ENCODE measurements at regions not wholly inside any gene's neighbourhood (a gene's known extent, or its start where the extent isn't known, plus 50 kb on each side); places are given as distances from the start of the nearest gene placed in this dataset.

DNA sequence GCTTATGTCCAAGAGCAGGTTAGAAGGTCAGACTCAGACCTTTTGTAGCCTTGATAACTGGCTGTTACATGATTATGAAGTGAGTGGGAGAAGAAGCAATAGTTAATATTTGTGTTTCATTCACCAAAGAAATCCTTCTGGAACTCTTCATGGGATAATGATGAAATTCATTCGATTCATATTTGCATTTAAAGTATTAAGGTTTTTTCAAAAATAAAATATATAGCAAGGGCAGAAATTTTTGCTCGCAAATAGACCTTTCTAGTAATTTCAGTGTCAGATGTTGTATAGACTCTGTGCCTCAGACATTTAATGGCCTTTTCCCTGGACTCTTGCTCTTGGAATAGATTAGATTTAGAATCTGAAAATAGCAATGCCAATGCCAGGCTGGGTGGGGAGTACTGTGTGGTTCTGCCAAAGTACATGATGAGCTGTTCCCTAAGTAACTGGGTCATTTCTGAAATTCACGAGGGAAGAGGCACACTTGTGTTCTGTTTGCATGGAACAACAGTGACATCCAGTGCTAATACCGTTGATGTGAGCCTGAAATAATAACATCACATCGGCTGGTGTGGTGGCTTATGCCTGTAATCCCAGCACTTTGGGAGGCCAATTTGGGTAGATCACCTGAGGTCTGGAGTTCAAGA is 119.2 kb downstream of the MBL2 start:
- Mint-ChIP-seq H3K4me1 (ENCODE audit: low read depth) (no peaks in the 10 kb centered on the region), H3K4me3 (no peak overlapping the region), H3K9me3 (no peaks in the 10 kb centered on the region), H3K27me3 (no peaks in the 10 kb centered on the region), H3K27ac (no peak overlapping the region), H3K36me3 (ENCODE audit: low read depth) (no peaks in the 10 kb centered on the region)
- H3K27me3 ChIP-seq (ENCODE audit: control insufficient read depth in 1 of 2, insufficient read depth in 2 of 2, low read length in 2 of 2) = no peaks in the 10 kb centered on the region
- ChIA-PET CTCF (no interaction called here), POLR2A (interaction anchor here (0.6 kb wide), 1 partner anchor 15 kb away, joined by 3 read pairs; no protein-coding TSS in a partner anchor)
- ATAC-seq (ENCODE audit: poor library complexity) (no peak), DNase-seq (no peak)
- TF ChIP-seq, protein P1, sequence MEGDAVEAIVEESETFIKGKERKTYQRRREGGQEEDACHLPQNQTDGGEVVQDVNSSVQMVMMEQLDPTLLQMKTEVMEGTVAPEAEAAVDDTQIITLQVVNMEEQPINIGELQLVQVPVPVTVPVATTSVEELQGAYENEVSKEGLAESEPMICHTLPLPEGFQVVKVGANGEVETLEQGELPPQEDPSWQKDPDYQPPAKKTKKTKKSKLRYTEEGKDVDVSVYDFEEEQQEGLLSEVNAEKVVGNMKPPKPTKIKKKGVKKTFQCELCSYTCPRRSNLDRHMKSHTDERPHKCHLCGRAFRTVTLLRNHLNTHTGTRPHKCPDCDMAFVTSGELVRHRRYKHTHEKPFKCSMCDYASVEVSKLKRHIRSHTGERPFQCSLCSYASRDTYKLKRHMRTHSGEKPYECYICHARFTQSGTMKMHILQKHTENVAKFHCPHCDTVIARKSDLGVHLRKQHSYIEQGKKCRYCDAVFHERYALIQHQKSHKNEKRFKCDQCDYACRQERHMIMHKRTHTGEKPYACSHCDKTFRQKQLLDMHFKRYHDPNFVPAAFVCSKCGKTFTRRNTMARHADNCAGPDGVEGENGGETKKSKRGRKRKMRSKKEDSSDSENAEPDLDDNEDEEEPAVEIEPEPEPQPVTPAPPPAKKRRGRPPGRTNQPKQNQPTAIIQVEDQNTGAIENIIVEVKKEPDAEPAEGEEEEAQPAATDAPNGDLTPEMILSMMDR (IDR thresholded peaks at IDR 0.05) = no peak
- H3K4me3 ChIP-seq (ENCODE audit: low read length) = no peak overlapping the region
- intact Hi-C loops (cut with DNase I, micrococcal nuclease) = no loop called here
- H3K4me1 ChIP-seq (ENCODE audit: insufficient read depth, low read length) = no peaks in the 10 kb centered on the region
- no peaks in the 10 kb centered on the region for H3K9me3 ChIP-seq (ENCODE audit: control insufficient read depth in 1 of 2, insufficient read depth in 1 of 2, low read length in 2 of 2)
- no peaks in the 10 kb centered on the region for H3K36me3 ChIP-seq (ENCODE audit: insufficient read depth, low read length)
- no peak overlapping the region for H3K27ac ChIP-seq (ENCODE audit: low read depth in 1 of 2, low read length in 2 of 2)

DNA sequence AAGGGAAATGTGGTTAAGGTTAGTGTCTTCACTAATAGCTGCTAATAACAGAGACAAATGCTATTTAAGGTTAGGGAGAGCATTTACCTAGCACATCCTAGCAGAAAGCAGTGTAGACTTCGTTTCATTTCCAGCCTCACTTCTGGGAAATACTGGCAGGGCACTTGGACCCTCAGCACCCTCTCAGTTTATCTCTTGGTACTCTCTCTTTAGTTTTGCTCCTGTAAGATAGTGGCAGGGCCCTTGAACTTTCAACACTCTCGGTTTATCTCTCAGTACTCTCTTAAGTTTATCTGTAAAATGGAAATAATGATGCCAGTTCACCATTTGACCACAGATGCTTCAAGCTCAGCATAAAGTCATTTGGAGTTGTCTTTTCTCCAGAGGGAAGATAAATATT is 118.4 kb downstream of the MBL2 start:
- TF ChIP-seq, protein P1 (IDR thresholded peaks at IDR 0.05) = no peak
- ATAC-seq (ENCODE audit: poor library complexity) (no peak), DNase-seq (no peak)
- intact Hi-C loops (cut with DNase I, micrococcal nuclease) = no loop called here
- no peaks in the 10 kb centered on the region for H3K36me3 Mint-ChIP-seq (ENCODE audit: low read depth)
- Histone ChIP-seq H3K4me1 (ENCODE audit: insufficient read depth, low read length) (no peaks in the 10 kb centered on the region), H3K36me3 (ENCODE audit: insufficient read depth, low read length) (no peaks in the 10 kb centered on the region), H3K27me3 (ENCODE audit: control insufficient read depth in 1 of 2, insufficient read depth in 2 of 2, low read length in 2 of 2) (no peaks in the 10 kb centered on the region), H3K27ac (ENCODE audit: low read depth in 1 of 2, low read length in 2 of 2) (no peak overlapping the region), H3K9me3 (ENCODE audit: control insufficient read depth in 1 of 2, insufficient read depth in 1 of 2, low read length in 2 of 2) (no peaks in the 10 kb centered on the region), H3K4me3 (ENCODE audit: low read length) (no peak overlapping the region)
- H3K4me3 Mint-ChIP-seq = no peak overlapping the region
- ChIA-PET CTCF (no interaction called here), POLR2A (no interaction called here)
- H3K27me3 Mint-ChIP-seq = no peaks in the 10 kb centered on the region
- H3K4me1 Mint-ChIP-seq (ENCODE audit: low read depth) = no peaks in the 10 kb centered on the region
- no peak overlapping the region for H3K27ac Mint-ChIP-seq
- no peaks in the 10 kb centered on the region for H3K9me3 Mint-ChIP-seq

DNA sequence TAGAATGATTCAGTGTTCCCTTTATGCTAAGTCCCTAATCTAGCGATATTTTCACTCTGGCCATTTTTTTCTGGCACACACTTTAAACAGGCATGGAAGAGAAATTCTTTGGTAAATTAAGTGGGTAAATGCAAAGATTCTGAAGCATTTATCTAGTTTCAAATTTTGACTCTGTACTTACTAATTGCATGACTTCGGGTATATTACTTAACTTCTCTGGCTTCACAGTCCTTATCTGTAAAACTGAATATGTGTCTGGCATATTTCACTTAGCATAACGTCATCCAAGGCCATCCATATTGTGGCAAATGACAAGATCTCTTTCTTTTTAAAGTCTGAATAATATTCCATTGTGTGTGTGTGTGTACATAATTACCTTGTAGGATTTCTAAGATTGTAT is 114.5 kb downstream of the MBL2 start:
- ATAC-seq (ENCODE audit: poor library complexity) (no peak), DNase-seq (no peak)
- no peak overlapping the region for H3K27ac ChIP-seq (ENCODE audit: low read depth in 1 of 2, low read length in 2 of 2)
- H3K36me3 Mint-ChIP-seq (ENCODE audit: low read depth) = no peaks in the 10 kb centered on the region
- no peak overlapping the region for H3K4me3 Mint-ChIP-seq
- no peaks in the 10 kb centered on the region for H3K9me3 ChIP-seq (ENCODE audit: control insufficient read depth in 1 of 2, insufficient read depth in 1 of 2, low read length in 2 of 2)
- ChIA-PET CTCF (no interaction called here), POLR2A (no interaction called here)
- intact Hi-C loops (cut with DNase I, micrococcal nuclease) = no loop called here
- H3K4me1 Mint-ChIP-seq (ENCODE audit: low read depth) = no peaks in the 10 kb centered on the region
- H3K36me3 ChIP-seq (ENCODE audit: insufficient read depth, low read length) = no peaks in the 10 kb centered on the region
- TF ChIP-seq, protein P1 (IDR thresholded peaks at IDR 0.05) = no peak
- no peak overlapping the region for H3K27ac Mint-ChIP-seq
- H3K4me3 ChIP-seq (ENCODE audit: low read length) = no peak overlapping the region
- H3K4me1 ChIP-seq (ENCODE audit: insufficient read depth, low read length) = no peaks in the 10 kb centered on the region
- no peaks in the 10 kb centered on the region for H3K27me3 ChIP-seq (ENCODE audit: control insufficient read depth in 1 of 2, insufficient read depth in 2 of 2, low read length in 2 of 2)
- H3K9me3 Mint-ChIP-seq = peaks cover 6% of the 10 kb centered on the region
- H3K27me3 Mint-ChIP-seq = no peaks in the 10 kb centered on the region
